ENCODE measurements at regions not wholly inside any gene's neighbourhood (a gene's known extent, or its start where the extent isn't known, plus 50 kb on each side); places are given as distances from the start of the nearest gene placed in this dataset.

DNA sequence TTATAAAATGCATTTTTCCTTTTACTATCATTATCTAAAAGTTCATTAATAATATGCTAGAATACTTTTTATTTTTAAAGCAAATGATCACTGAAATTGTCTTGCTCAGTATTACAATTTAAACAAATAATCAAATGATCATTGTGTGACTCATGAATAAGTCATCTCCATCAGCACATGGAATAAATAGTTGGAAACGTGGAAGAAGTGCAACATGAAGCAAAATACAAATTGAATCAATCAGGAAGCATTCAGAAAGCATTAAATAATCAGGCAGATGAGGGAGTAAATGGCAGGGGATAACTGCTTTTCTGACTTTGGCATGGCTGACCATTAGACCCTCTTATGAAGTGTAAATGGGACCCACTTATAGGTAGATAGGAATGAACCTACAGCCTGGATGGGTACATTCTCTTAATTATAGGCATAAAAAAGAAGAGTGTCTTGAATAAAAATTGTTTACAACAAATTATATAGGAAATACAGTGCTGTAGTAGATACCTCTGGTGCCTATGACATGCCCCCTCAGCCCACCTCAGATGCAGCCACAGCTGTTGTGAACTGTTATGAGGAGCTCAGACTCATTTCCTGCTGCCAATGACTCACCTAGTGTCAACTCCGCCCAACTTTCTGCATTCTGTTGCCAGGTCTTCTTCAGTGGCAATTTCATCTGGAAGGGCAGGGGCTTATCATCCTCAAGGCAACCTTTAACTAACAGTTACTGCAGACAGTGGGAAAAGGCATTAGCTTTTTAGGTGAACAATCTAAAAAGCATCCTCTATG is 936.0 kb downstream of the TRIB2 start:
- no peak overlapping the region for H3K27ac ChIP-seq (replicated peaks in 1 of 4)

DNA sequence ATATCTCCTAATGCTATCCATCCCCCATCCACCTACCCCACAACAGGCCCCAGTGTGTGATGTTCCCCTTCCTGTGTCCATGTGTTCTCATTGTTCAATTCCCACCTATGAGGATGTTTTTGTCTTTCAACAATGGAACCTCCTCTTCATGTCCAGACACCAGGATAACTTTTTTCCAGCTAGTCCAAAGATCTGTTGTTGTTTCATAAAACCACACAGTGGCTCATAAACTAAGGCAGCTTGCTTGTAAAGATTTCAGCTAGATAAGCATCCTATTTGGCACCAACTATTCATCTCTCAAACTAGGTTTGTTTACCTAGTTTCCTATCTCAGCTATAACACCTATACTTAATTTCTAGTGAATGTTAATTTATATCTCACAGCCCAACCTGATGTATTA is 937.7 kb downstream of the TRIB2 start:
- H3K4me1 ChIP-seq, result no peaks in the 10 kb centered on the region
- intact Hi-C loops (cut with DNase I), result no loop called here
- H3K27ac ChIP-seq (replicated peaks in 1 of 4), result no peak overlapping the region
- H3K27me3 ChIP-seq, result no peaks in the 10 kb centered on the region
- TF ChIP-seq, protein P1, sequence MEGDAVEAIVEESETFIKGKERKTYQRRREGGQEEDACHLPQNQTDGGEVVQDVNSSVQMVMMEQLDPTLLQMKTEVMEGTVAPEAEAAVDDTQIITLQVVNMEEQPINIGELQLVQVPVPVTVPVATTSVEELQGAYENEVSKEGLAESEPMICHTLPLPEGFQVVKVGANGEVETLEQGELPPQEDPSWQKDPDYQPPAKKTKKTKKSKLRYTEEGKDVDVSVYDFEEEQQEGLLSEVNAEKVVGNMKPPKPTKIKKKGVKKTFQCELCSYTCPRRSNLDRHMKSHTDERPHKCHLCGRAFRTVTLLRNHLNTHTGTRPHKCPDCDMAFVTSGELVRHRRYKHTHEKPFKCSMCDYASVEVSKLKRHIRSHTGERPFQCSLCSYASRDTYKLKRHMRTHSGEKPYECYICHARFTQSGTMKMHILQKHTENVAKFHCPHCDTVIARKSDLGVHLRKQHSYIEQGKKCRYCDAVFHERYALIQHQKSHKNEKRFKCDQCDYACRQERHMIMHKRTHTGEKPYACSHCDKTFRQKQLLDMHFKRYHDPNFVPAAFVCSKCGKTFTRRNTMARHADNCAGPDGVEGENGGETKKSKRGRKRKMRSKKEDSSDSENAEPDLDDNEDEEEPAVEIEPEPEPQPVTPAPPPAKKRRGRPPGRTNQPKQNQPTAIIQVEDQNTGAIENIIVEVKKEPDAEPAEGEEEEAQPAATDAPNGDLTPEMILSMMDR (IDR thresholded peaks at IDR 0.05), result no peak
- TF ChIP-seq EP300 (IDR thresholded peaks at IDR 0.05), result no peak
- TF ChIP-seq POLR2A (IDR thresholded peaks at IDR 0.05; ENCODE audit: low read depth), result no peak
- TF ChIP-seq POLR2AphosphoS5 (IDR thresholded peaks at IDR 0.05), result no peak
- no peaks in the 10 kb centered on the region for H3K36me3 ChIP-seq
- no peak overlapping the region for H3K4me3 ChIP-seq
- H3K9me3 ChIP-seq, result no peaks in the 10 kb centered on the region
- DNase-seq (ENCODE audit: extremely low spot score), result no peak

More for the DNA sequence above, 936.0 kb downstream of the TRIB2 start:
- 55% methylated on average over 2 of the region's 2 CpGs for WGBS
- TF ChIP-seq POLR2A (IDR thresholded peaks at IDR 0.05; ENCODE audit: low read depth), result no peak
- Histone ChIP-seq H3K27me3 (no peaks in the 10 kb centered on the region), H3K36me3 (no peaks in the 10 kb centered on the region), H3K9me3 (no peaks in the 10 kb centered on the region), H3K4me3 (no peak overlapping the region), H3K4me1 (no peaks in the 10 kb centered on the region)
- DNase-seq (ENCODE audit: extremely low spot score), result no peak
- intact Hi-C loops (cut with DNase I), result no loop called here

- intact Hi-C loops (cut with DNase I), result no loop called here
- Histone ChIP-seq H3K27ac (replicated peaks in 1 of 4) (no peak overlapping the region), H3K4me3 (no peak overlapping the region), H3K27me3 (no peaks in the 10 kb centered on the region), H3K36me3 (no peaks in the 10 kb centered on the region), H3K4me1 (no peaks in the 10 kb centered on the region), H3K9me3 (no peaks in the 10 kb centered on the region)
- TF ChIP-seq POLR2AphosphoS5 (IDR thresholded peaks at IDR 0.05), result no peak
- no peak for TF ChIP-seq EP300 (IDR thresholded peaks at IDR 0.05)
- TF ChIP-seq, protein P1 (IDR thresholded peaks at IDR 0.05), result no peak
- TF ChIP-seq POLR2A (IDR thresholded peaks at IDR 0.05; ENCODE audit: low read depth), result no peak
- 83% methylated on average over 3 of the region's 3 CpGs for WGBS
- DNase-seq (ENCODE audit: extremely low spot score), result no peak
Measured at GRCh38 chr2:13660231-13660630, 943.5 kb downstream of the TRIB2 start.

DNA sequence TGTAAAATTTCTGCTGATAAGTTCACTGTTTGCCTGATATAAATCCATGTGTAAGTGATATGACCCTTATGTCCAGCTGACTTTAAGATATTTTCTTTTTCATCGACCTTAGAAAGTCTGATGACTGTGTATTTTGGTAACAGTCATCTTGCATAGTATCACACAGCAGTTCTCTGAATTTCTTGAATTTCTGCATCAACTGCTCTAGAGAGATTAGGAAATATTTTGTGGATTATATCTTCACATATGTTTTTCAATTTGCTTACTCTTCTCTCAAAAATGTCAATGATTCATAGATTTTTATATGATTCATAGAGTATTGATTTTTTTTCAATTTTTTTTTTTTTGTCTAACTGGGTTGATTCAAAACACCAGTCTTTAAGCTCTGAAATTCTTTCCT is 945.3 kb downstream of the TRIB2 start:
- H3K27me3 ChIP-seq, result no peaks in the 10 kb centered on the region
- no peak for DNase-seq (ENCODE audit: extremely low spot score)
- H3K27ac ChIP-seq (replicated peaks in 1 of 4), result no peak overlapping the region
- no peak for TF ChIP-seq EP300 (IDR thresholded peaks at IDR 0.05)
- no peak for TF ChIP-seq POLR2A (IDR thresholded peaks at IDR 0.05; ENCODE audit: low read depth)
- no peak for TF ChIP-seq POLR2AphosphoS5 (IDR thresholded peaks at IDR 0.05)
- TF ChIP-seq, protein P1 (IDR thresholded peaks at IDR 0.05), result no peak
- H3K36me3 ChIP-seq, result no peaks in the 10 kb centered on the region
- no peaks in the 10 kb centered on the region for H3K4me1 ChIP-seq
- WGBS, result 57% methylated on average over 1 of the region's 1 CpG
- H3K4me3 ChIP-seq, result no peak overlapping the region
- no peaks in the 10 kb centered on the region for H3K9me3 ChIP-seq
- intact Hi-C loops (cut with DNase I), result no loop called here

DNA sequence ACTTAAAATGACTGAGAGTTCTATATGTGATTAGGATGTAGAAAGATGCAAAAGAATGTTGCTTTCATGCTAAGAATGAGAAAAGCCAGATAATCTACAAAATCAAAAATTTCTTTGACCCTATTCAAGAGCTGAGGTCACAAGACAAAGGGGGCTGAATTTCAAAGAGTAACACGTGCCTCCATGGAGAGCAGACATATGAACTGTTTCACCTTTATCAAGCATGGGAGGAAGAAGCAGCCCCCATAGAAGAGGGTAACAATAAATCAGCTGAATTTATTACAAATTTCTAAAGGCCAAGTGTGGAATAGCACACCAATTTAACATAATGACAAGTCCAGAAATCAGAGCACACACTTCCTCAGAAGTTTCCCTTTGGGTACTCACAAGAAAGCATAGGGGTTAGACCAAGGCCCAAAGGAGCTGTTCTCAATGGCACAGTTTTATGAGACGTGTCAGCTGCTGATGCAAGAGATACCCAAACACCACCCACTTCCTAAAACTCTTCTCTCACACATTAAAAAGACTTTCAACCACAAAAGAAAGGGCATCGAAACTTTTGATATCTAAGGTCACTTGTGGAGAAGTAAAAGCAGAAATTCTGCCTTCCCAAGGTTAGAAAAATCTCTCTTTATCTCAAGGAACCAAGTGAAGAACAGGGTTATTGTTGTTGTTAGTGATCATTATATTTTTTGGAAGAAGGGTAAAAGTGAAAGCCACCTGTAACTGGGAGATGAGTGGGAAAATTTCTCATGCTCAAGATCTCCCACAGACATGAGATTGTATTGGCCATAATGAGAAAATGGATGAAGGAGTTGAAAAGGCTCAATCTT is 950.1 kb downstream of the TRIB2 start:
- no peak for DNase-seq (ENCODE audit: extremely low spot score)
- Histone ChIP-seq H3K4me1 (no peaks in the 10 kb centered on the region), H3K27ac (replicated peaks in 1 of 4) (no peak overlapping the region), H3K36me3 (no peaks in the 10 kb centered on the region), H3K27me3 (no peaks in the 10 kb centered on the region), H3K4me3 (no peak overlapping the region), H3K9me3 (no peaks in the 10 kb centered on the region)
- 57% methylated on average over 3 of the region's 3 CpGs for WGBS
- TF ChIP-seq EP300 (IDR thresholded peaks at IDR 0.05), result no peak
- TF ChIP-seq POLR2A (IDR thresholded peaks at IDR 0.05; ENCODE audit: low read depth), result no peak
- TF ChIP-seq, protein P1 (IDR thresholded peaks at IDR 0.05), result no peak
- TF ChIP-seq POLR2AphosphoS5 (IDR thresholded peaks at IDR 0.05), result no peak
- intact Hi-C loops (cut with DNase I), result no loop called here
